HEK293 (cell line): ENCODE measurements at regions not wholly inside any gene's neighbourhood (a gene's known extent, or its start where the extent isn't known, plus 50 kb on each side); places are given as distances from the start of the nearest gene placed in this dataset.

Experiments used
- ZBTB8A ChIP-seq: fragments of 450-650 bp; formaldehyde crosslinking; IDR thresholded peaks from 2 replicates; pipeline ENCODE4 v1.5.1; 2016; ENCODE audit warnings: missing biosample characterization, missing genetic modification characterization
- ZNF239 ChIP-seq: fragments of 450-650 bp; formaldehyde crosslinking; IDR thresholded peaks from 2 replicates; pipeline ENCODE4 v1.5.1; 2016; ENCODE audit warnings: missing biosample characterization, missing genetic modification characterization
- ZNF302 ChIP-seq: fragments of 450-650 bp; formaldehyde crosslinking; IDR thresholded peaks from 2 replicates; pipeline ENCODE4 v1.5.1; 2016; ENCODE audit warnings: missing biosample characterization, missing genetic modification characterization, low read depth
- ZNF324 ChIP-seq: fragments of 450-650 bp; formaldehyde crosslinking; IDR thresholded peaks from 2 replicates; pipeline ENCODE4 v1.5.1; 2016; ENCODE audit warnings: missing biosample characterization, missing genetic modification characterization
- ZNF521 ChIP-seq: fragments of 450-650 bp; formaldehyde crosslinking; IDR thresholded peaks from 2 replicates; pipeline ENCODE4 v1.5.1; 2017; ENCODE audit warnings: missing biosample characterization, mild to moderate bottlenecking, missing genetic modification characterization
- ZNF571 ChIP-seq: fragments of 450-650 bp; formaldehyde crosslinking; IDR thresholded peaks from 2 replicates; pipeline ENCODE4 v1.5.0; 2017; ENCODE audit warnings: missing biosample characterization, missing genetic modification characterization
- TF ChIP-seq, protein P1 (sequence below): fragments of 450-650 bp; formaldehyde crosslinking; IDR thresholded peaks from 2 replicates; pipeline ENCODE4 v1.5.1; 2017; ENCODE audit warnings: missing biosample characterization, missing genetic modification characterization
- TF ChIP-seq, protein P2 (sequence below): fragments of 450-650 bp; formaldehyde crosslinking; IDR thresholded peaks from 2 replicates; pipeline ENCODE4 v1.5.1; 2016; ENCODE audit warnings: missing biosample characterization, missing genetic modification characterization
- TF ChIP-seq, protein P3 (sequence below): fragments of 450-650 bp; formaldehyde crosslinking; IDR thresholded peaks from 2 replicates; pipeline ENCODE4 v1.5.1; 2016; ENCODE audit warnings: missing biosample characterization, missing genetic modification characterization
- TF ChIP-seq, protein P4 (sequence below): fragments of 450-650 bp; formaldehyde crosslinking; IDR thresholded peaks from 2 replicates; pipeline ENCODE4 v1.5.1; 2016; ENCODE audit warnings: missing biosample characterization, missing genetic modification characterization

DNA sequence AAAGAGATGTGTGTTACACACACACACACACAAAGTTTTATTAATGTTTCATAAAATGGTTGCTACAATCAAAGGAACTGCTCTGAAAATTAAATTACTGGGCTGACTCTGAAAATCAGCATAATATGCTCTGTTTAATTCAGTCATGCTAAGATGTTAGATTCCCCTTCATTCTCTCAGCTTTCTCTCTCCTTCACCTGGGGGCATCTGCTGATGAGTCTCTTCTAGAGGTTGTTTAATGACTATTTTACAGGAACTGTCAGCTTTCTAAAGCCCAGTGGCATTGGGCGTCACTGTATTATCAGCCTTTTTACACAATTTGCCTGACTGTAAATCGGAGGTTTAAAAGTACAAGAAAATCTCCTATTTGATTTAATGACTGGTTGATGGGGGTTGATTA, 559.7 kb upstream of the POU3F2 start:
- TF ChIP-seq ZNF239 (tag by site-specific recombination), result no peak
- TF ChIP-seq, protein P1, sequence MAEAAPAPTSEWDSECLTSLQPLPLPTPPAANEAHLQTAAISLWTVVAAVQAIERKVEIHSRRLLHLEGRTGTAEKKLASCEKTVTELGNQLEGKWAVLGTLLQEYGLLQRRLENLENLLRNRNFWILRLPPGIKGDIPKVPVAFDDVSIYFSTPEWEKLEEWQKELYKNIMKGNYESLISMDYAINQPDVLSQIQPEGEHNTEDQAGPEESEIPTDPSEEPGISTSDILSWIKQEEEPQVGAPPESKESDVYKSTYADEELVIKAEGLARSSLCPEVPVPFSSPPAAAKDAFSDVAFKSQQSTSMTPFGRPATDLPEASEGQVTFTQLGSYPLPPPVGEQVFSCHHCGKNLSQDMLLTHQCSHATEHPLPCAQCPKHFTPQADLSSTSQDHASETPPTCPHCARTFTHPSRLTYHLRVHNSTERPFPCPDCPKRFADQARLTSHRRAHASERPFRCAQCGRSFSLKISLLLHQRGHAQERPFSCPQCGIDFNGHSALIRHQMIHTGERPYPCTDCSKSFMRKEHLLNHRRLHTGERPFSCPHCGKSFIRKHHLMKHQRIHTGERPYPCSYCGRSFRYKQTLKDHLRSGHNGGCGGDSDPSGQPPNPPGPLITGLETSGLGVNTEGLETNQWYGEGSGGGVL, result no peak
- no peak for TF ChIP-seq ZNF302 (tag by site-specific recombination)
- no peak for TF ChIP-seq ZNF571 (tag by site-specific recombination)
- TF ChIP-seq ZNF324 (tag by site-specific recombination), result no peak
- no peak for TF ChIP-seq ZNF521 (tag by site-specific recombination)
- no peak for TF ChIP-seq ZBTB8A (tag by site-specific recombination)
- TF ChIP-seq, protein P2, sequence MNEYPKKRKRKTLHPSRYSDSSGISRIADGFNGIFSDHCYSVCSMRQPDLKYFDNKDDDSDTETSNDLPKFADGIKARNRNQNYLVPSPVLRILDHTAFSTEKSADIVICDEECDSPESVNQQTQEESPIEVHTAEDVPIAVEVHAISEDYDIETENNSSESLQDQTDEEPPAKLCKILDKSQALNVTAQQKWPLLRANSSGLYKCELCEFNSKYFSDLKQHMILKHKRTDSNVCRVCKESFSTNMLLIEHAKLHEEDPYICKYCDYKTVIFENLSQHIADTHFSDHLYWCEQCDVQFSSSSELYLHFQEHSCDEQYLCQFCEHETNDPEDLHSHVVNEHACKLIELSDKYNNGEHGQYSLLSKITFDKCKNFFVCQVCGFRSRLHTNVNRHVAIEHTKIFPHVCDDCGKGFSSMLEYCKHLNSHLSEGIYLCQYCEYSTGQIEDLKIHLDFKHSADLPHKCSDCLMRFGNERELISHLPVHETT (tag by site-specific recombination), result no peak
- TF ChIP-seq, protein P3, sequence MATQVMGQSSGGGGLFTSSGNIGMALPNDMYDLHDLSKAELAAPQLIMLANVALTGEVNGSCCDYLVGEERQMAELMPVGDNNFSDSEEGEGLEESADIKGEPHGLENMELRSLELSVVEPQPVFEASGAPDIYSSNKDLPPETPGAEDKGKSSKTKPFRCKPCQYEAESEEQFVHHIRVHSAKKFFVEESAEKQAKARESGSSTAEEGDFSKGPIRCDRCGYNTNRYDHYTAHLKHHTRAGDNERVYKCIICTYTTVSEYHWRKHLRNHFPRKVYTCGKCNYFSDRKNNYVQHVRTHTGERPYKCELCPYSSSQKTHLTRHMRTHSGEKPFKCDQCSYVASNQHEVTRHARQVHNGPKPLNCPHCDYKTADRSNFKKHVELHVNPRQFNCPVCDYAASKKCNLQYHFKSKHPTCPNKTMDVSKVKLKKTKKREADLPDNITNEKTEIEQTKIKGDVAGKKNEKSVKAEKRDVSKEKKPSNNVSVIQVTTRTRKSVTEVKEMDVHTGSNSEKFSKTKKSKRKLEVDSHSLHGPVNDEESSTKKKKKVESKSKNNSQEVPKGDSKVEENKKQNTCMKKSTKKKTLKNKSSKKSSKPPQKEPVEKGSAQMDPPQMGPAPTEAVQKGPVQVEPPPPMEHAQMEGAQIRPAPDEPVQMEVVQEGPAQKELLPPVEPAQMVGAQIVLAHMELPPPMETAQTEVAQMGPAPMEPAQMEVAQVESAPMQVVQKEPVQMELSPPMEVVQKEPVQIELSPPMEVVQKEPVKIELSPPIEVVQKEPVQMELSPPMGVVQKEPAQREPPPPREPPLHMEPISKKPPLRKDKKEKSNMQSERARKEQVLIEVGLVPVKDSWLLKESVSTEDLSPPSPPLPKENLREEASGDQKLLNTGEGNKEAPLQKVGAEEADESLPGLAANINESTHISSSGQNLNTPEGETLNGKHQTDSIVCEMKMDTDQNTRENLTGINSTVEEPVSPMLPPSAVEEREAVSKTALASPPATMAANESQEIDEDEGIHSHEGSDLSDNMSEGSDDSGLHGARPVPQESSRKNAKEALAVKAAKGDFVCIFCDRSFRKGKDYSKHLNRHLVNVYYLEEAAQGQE (tag by site-specific recombination), result no peak
- TF ChIP-seq, protein P4, sequence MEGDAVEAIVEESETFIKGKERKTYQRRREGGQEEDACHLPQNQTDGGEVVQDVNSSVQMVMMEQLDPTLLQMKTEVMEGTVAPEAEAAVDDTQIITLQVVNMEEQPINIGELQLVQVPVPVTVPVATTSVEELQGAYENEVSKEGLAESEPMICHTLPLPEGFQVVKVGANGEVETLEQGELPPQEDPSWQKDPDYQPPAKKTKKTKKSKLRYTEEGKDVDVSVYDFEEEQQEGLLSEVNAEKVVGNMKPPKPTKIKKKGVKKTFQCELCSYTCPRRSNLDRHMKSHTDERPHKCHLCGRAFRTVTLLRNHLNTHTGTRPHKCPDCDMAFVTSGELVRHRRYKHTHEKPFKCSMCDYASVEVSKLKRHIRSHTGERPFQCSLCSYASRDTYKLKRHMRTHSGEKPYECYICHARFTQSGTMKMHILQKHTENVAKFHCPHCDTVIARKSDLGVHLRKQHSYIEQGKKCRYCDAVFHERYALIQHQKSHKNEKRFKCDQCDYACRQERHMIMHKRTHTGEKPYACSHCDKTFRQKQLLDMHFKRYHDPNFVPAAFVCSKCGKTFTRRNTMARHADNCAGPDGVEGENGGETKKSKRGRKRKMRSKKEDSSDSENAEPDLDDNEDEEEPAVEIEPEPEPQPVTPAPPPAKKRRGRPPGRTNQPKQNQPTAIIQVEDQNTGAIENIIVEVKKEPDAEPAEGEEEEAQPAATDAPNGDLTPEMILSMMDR (tag by site-specific recombination), result no peak
